ENCODE measurements at regions not wholly inside any gene's neighbourhood (a gene's known extent, or its start where the extent isn't known, plus 50 kb on each side); places are given as distances from the start of the nearest gene placed in this dataset.

DNA sequence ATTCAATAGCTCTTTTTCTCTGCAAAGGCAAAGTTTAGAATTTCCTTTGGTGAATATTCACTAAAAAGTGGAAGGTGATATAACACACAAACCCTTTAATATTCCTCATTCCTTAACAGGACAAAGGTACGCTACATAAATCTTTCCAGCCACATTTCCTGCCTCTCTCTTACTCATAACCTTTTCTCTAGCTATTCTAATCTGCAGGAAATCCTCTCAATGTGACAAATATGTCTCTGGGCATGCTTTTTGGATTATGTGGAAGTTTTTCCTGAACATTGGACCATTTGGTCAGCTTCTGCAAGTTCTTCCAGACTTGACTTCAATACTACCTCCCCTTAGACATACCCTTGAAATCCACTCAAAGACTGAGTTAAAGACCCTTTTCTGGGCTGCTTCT is 186.3 kb upstream of the TUSC1 start:
- TF ChIP-seq, protein P1, sequence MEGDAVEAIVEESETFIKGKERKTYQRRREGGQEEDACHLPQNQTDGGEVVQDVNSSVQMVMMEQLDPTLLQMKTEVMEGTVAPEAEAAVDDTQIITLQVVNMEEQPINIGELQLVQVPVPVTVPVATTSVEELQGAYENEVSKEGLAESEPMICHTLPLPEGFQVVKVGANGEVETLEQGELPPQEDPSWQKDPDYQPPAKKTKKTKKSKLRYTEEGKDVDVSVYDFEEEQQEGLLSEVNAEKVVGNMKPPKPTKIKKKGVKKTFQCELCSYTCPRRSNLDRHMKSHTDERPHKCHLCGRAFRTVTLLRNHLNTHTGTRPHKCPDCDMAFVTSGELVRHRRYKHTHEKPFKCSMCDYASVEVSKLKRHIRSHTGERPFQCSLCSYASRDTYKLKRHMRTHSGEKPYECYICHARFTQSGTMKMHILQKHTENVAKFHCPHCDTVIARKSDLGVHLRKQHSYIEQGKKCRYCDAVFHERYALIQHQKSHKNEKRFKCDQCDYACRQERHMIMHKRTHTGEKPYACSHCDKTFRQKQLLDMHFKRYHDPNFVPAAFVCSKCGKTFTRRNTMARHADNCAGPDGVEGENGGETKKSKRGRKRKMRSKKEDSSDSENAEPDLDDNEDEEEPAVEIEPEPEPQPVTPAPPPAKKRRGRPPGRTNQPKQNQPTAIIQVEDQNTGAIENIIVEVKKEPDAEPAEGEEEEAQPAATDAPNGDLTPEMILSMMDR (IDR thresholded peaks at IDR 0.05) = no peak

DNA sequence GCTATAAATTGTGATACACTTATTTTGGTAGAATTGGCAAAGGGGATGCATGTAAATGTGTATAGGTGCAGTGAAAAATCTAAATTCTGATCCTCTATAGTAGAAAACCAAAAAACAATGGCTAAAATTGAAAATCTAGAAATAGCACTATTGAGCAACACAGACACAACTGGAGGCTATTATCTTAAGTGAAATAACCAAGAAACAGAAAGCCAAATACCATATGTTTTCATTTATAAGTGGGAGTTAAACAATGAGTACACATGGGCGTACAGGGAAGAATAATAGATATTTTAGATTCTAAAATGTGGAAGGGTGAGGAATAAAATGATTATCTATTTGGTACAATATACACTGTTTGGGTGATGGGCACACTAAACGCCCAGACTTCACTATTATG is 183.2 kb upstream of the TUSC1 start:
- TF ChIP-seq, protein P1 (IDR thresholded peaks at IDR 0.05) = no peak

- TF ChIP-seq, protein P1 (IDR thresholded peaks at IDR 0.05) = no peak
Observed at GRCh38 chr9:25857147-25857546, 178.9 kb upstream of the TUSC1 start.

- TF ChIP-seq, protein P1 (IDR thresholded peaks at IDR 0.05) = no peak
Observed at GRCh38 chr9:25850803-25851202, 172.6 kb upstream of the TUSC1 start.

DNA sequence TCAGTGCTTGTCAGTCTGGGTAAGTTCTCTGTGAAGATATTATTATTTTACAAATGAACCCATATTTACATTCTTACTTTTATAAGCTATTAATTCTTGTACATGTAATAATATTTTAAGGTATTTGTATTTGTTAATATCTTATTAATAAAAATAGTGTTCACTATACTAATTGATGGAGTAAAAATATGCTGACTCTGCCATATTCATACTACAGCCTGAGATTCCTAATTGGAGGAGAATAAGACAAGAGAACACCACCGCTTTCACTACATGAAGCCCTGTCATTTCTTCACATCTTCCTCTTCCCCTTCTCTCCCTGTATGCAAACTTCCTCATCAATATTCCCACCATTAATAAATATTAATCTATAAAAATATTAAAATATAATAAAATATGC is 167.6 kb upstream of the TUSC1 start:
- TF ChIP-seq, protein P1 (IDR thresholded peaks at IDR 0.05) = no peak

DNA sequence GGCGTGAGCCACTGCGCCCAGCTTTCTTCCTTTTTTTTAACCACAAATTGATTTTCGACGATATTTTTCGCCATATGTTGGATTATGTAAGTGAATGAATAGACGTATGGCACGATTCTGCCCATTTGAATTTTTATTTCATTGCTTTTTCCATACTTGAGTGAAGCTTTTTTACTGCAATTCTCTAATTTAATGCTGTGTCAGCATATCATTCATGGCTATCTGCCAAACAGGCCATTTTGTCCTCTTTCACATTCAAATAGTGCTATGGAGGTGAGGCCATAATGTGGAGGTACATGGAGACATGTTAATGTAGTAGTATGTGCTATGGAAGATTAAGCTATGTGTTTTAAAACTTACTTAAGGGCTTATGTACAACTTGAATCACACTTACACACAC is 152.1 kb upstream of the TUSC1 start:
- TF ChIP-seq, protein P1 (IDR thresholded peaks at IDR 0.05) = no peak

- TF ChIP-seq, protein P1 (IDR thresholded peaks at IDR 0.05) = no peak
Observed at GRCh38 chr9:25827626-25828025, 149.4 kb upstream of the TUSC1 start.

GRCh38 chr9:25816439-25816838 is 138.2 kb upstream of the TUSC1 start:
- TF ChIP-seq, protein P1 (IDR thresholded peaks at IDR 0.05) = no peak
